ENCODE measurements at regions not wholly inside any gene's neighbourhood (a gene's known extent, or its start where the extent isn't known, plus 50 kb on each side); places are given as distances from the start of the nearest gene placed in this dataset.

DNA sequence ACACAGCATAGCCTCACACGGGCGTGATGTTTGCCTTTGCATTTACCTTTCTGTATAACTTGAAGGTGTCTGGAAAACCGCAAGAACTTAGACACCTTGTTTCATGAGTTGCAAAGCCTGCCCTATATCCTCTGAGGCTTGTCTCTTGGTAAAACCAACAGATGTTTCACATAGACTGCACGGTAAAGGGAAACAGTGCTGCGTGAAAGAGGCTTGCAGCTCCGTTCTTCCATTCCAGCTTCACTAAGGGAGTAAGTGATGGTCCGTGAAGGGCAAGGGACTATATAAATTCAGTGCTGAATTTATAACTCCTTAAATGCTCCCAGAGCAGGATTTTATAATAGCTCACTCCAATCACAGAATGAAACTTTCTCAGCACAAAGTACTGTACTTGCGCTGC lies 360.5 kb downstream of the SOX11 start:
- Mint-ChIP-seq H3K27me3 (ENCODE audit: low read depth) (no peaks in the 10 kb centered on the region), H3K27ac (no peak overlapping the region), H3K36me3 (ENCODE audit: low read depth) (no peaks in the 10 kb centered on the region), H3K4me3 (no peak overlapping the region), H3K4me1 (ENCODE audit: low read depth) (no peaks in the 10 kb centered on the region), H3K9me3 (peaks cover 10% of the 10 kb centered on the region)
- DNase-seq: no peak
- CTCF ChIA-PET: no interaction called here
- intact Hi-C loops (cut with micrococcal nuclease): no loop called here

DNA sequence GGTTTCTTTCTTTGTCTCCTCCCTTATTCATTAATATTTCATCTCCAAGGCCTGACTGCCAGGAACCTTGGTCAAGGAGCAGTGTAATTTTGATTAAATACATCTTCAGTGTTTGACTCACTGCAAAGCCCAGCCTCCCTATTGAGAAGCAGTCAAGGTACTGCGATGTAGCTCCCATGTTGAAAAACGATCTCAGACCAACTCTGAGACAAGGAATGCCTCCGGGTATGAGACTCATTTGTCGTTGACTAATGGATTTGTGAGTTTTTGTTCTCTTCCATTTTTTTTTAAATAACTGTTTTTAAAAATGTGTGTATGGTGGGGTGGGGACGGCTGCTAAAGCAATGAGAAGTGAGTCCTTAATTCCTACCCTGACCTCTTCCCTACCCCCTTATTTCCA lies 361.6 kb downstream of the SOX11 start:
- H3K4me1 Mint-ChIP-seq (ENCODE audit: low read depth): no peaks in the 10 kb centered on the region
- H3K27me3 Mint-ChIP-seq (ENCODE audit: low read depth): no peaks in the 10 kb centered on the region
- H3K36me3 Mint-ChIP-seq (ENCODE audit: low read depth): no peaks in the 10 kb centered on the region
- DNase-seq: no peak
- intact Hi-C loops (cut with micrococcal nuclease): no loop called here
- no peak overlapping the region for H3K27ac Mint-ChIP-seq
- CTCF ChIA-PET: no interaction called here
- peaks cover 6% of the 10 kb centered on the region for H3K9me3 Mint-ChIP-seq
- H3K4me3 Mint-ChIP-seq: no peak overlapping the region

DNA sequence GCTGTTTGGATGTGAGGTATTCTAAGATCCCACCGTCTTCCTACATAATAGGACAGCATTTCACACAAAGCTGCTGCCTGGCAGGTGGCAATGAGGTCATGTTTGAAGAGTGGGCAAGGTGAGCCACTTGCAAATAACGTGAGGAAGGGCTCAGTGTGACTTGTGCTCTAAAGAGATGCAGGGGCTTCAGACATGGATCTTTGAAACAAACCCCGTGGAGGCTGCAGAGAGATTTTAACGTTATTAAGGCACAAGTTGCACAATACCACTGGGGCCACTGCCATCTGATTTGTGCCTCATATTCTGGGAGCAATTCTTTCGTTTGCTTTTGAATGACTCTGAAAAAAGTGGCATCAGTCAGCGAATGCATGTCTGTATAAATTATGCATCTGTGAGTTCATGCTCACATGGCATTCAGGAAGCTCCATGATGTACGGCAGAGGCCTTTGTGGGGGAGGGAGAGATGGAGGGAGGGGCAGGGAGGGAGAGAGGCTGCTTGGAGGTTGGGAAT lies 362.0 kb downstream of the SOX11 start:
- CTCF ChIA-PET: interaction anchor here (0.6 kb wide), 1 partner anchor 1772 kb away, joined by 3 read pairs; no protein-coding TSS in a partner anchor
- Mint-ChIP-seq H3K27me3 (ENCODE audit: low read depth) (no peaks in the 10 kb centered on the region), H3K36me3 (ENCODE audit: low read depth) (no peaks in the 10 kb centered on the region), H3K4me3 (no peak overlapping the region), H3K27ac (no peak overlapping the region), H3K4me1 (ENCODE audit: low read depth) (no peaks in the 10 kb centered on the region), H3K9me3 (peaks cover 6% of the 10 kb centered on the region)
- DNase-seq: no peak
- intact Hi-C loops (cut with micrococcal nuclease): no loop called here

DNA sequence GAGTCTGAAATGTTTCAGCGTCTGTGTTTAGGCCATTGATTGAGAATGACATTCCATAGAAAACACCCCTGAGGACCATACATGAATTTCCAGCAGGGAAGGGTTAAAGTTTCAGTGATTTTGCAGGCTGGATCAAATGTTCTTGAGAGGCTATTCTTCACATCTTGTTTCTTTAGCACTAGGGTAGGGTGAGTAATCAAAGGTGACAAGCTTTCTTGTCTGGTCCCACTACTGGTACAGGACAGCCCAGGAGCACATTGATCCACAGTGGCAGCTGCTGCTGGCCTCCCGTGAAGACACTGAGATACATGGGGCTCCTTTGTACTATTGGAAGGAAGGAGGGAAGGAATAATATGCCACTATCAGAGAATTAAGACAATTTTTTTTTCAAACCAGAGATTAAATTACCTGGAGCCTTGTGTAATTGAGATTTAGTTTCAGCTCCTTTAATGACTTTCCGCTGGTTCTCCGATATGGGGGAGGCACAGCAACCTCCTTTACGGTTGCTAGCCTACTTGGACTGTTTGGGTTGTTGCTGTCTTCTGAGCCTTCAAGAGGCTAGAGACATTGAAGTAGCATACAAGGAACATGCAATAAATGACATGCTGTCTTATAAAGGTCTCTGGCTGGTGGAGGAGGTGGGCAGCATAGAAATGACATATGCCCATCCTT lies 368.9 kb downstream of the SOX11 start:
- no peak for DNase-seq
- intact Hi-C loops (cut with micrococcal nuclease): no loop called here
- Mint-ChIP-seq H3K27ac (no peak overlapping the region), H3K36me3 (ENCODE audit: low read depth) (no peaks in the 10 kb centered on the region), H3K4me3 (no peak overlapping the region), H3K27me3 (ENCODE audit: low read depth) (peaks cover 3% of the 10 kb centered on the region), H3K9me3 (no peaks in the 10 kb centered on the region), H3K4me1 (ENCODE audit: low read depth) (no peaks in the 10 kb centered on the region)
- CTCF ChIA-PET: interaction anchor here (0.7 kb wide), 1 partner anchor 1042 kb away, joined by 3 read pairs; no protein-coding TSS in a partner anchor

DNA sequence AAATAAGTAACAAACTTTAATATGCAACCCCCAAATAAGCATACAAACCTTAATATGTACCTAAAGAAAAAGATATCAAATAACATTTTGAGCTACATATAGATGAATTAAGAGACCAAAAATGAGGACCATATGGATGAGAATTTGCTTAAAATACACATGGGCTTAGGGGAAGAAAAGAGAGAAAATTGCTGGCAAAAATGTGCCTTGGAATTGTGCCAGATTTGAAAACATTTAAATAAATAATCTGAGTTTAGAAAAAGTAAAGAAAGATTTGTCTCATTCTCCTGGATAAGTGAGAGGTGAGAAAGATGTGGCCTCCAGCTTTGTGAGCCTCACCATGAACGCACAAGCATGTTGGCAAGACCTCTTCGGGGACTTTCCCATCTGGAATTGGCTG lies 372.6 kb downstream of the SOX11 start:
- intact Hi-C loops (cut with micrococcal nuclease): no loop called here
- CTCF ChIA-PET: interaction anchor here (0.7 kb wide), 3 partner anchors 8 to 533 kb away, joined by 3 read pairs; no protein-coding TSS in a partner anchor
- H3K27me3 Mint-ChIP-seq (ENCODE audit: low read depth): peaks cover 3% of the 10 kb centered on the region

DNA sequence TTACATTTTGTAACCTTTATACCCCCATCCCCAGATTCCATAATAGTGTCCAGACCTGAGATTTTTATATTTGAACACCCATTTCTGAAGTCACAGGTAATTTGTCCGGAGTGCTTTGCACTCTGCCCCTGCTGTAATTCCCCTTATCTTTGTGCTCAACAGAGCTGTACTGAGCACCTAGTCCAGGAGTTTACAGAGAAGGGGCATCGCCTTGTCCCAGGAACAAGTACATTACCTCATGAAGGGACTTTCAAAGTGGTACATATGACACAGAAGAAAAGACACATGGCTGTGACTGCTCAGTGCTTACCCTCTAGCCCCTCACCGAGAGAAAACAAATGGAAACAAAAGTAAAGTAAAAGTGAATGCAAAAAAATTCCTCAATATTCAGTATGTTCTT lies 373.5 kb downstream of the SOX11 start:
- Mint-ChIP-seq H3K9me3 (no peaks in the 10 kb centered on the region), H3K27me3 (ENCODE audit: low read depth) (peaks cover 3% of the 10 kb centered on the region), H3K4me1 (ENCODE audit: low read depth) (no peaks in the 10 kb centered on the region), H3K27ac (no peak overlapping the region), H3K36me3 (ENCODE audit: low read depth) (no peaks in the 10 kb centered on the region), H3K4me3 (no peak overlapping the region)
- DNase-seq: no peak
- intact Hi-C loops (cut with micrococcal nuclease): no loop called here
- CTCF ChIA-PET: no interaction called here

More for the DNA sequence above, 372.6 kb downstream of the SOX11 start:
- DNase-seq: no peak
- no peaks in the 10 kb centered on the region for H3K9me3 Mint-ChIP-seq
- no peak overlapping the region for H3K27ac Mint-ChIP-seq
- H3K4me1 Mint-ChIP-seq (ENCODE audit: low read depth): no peaks in the 10 kb centered on the region
- H3K4me3 Mint-ChIP-seq: no peak overlapping the region
- no peaks in the 10 kb centered on the region for H3K36me3 Mint-ChIP-seq (ENCODE audit: low read depth)

DNA sequence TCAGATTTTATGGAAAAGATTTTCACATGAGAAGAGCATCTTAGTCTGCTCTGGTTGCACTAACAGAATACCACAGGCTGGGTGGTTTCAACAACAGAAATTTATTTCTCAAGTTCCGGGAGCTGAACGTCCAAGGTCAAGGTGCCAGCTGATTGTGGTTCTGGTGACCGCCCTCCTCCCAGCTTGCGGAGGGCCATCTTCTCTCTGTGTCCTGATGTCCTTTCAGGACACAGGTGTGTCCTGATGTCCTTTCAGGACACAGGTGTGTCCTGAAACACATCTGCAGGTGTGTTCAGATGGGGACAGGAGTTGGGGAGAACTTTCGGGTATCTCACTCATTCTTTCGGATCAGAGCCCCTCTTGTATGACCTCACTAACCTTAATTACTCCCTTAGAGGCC lies 374.9 kb downstream of the SOX11 start:
- Mint-ChIP-seq H3K27me3 (ENCODE audit: low read depth) (peaks cover 3% of the 10 kb centered on the region), H3K4me1 (ENCODE audit: low read depth) (no peaks in the 10 kb centered on the region), H3K27ac (no peak overlapping the region), H3K4me3 (no peak overlapping the region), H3K36me3 (ENCODE audit: low read depth) (no peaks in the 10 kb centered on the region), H3K9me3 (no peaks in the 10 kb centered on the region)
- intact Hi-C loops (cut with micrococcal nuclease): no loop called here
- DNase-seq: no peak
- CTCF ChIA-PET: no interaction called here

DNA sequence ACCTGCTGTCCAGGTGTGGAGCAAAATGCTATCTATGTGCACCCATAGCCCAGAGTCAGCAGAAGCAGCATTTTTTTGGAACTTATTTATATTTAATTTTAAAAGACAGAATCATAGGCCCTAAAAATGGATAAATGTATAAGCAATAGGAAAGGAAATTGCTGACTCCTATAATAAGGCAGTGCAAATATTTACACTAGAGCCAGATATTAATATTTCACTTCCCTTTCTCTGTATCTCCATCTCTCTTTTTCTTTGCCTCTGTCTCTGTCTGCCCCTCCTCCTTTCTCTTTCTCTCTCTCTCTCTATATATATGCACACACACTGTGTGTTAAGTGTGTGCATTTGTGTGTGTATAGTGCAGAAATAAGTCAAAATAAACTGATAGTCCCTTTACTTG lies 375.6 kb downstream of the SOX11 start:
- Mint-ChIP-seq H3K4me1 (ENCODE audit: low read depth) (no peaks in the 10 kb centered on the region), H3K9me3 (no peaks in the 10 kb centered on the region), H3K36me3 (ENCODE audit: low read depth) (no peaks in the 10 kb centered on the region), H3K27me3 (ENCODE audit: low read depth) (no peaks in the 10 kb centered on the region), H3K27ac (no peak overlapping the region), H3K4me3 (no peak overlapping the region)
- CTCF ChIA-PET: no interaction called here
- intact Hi-C loops (cut with micrococcal nuclease): no loop called here
- no peak for DNase-seq

DNA sequence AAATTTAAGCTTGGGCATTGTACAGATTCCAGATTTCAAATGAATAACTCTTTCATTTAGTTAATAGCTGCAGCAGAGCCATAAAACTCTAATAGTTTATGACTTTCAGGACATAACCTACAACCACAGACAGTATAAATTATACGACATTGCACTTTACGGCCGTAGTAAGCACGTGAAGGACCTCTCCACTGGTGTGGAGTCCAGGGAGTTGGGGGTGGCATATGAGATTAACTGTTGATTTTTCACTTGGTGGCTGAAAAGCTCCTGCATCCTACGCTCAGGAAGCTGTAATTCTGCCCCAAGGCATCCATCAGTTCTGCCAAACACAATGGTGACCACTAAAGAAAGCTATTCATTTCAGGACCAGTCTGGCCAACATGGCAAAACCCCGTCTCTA lies 376.2 kb downstream of the SOX11 start:
- no peak overlapping the region for H3K4me3 Mint-ChIP-seq
- intact Hi-C loops (cut with micrococcal nuclease): no loop called here
- no peaks in the 10 kb centered on the region for H3K9me3 Mint-ChIP-seq
- no peaks in the 10 kb centered on the region for H3K36me3 Mint-ChIP-seq (ENCODE audit: low read depth)
- CTCF ChIA-PET: no interaction called here
- no peak overlapping the region for H3K27ac Mint-ChIP-seq
- H3K4me1 Mint-ChIP-seq (ENCODE audit: low read depth): no peaks in the 10 kb centered on the region
- no peaks in the 10 kb centered on the region for H3K27me3 Mint-ChIP-seq (ENCODE audit: low read depth)
- DNase-seq: no peak

DNA sequence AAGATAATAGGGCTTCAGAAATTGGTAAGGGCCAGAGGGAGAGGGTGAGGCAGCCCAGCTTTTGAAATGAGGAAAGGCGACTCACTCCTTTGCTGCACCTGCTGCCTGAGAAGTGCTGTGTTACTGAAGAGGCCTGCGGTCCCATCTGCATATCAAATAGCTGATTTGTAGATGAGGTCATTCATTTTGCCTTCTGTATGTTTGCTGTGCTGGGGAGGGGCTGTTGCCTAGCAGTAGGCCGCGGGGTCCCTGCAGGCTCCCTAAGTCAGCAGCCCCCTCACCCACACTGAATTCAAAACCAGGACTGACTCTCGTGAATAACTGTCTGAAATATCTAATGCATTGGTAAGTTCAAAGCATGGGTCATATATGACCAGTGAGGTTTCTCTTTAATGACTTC lies 377.2 kb downstream of the SOX11 start:
- H3K27me3 Mint-ChIP-seq (ENCODE audit: low read depth): no peaks in the 10 kb centered on the region
- H3K4me1 Mint-ChIP-seq (ENCODE audit: low read depth): no peaks in the 10 kb centered on the region
- intact Hi-C loops (cut with micrococcal nuclease): no loop called here

DNA sequence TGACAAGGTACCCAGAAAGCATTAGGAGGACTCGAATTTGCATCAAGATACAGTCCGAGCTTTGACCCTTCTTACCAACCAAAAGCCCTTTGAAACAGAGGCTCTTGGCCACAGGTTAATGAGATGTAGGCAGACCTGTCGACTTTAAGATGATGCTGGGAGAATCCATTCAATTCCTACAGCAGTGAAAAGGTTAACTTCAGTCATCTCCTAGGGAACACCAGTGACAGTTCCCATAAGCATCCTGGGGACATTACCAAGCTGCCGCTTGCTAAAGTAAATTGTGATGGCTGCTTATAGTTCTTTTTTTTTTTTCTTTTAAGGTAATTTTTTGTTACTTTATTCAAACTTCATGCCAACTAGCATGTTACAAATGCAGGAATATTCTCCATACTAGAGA lies 379.3 kb downstream of the SOX11 start:
- Mint-ChIP-seq H3K4me1 (ENCODE audit: low read depth) (no peaks in the 10 kb centered on the region), H3K27ac (no peak overlapping the region), H3K4me3 (no peak overlapping the region), H3K27me3 (ENCODE audit: low read depth) (no peaks in the 10 kb centered on the region), H3K36me3 (ENCODE audit: low read depth) (no peaks in the 10 kb centered on the region), H3K9me3 (no peaks in the 10 kb centered on the region)
- CTCF ChIA-PET: no interaction called here
- intact Hi-C loops (cut with micrococcal nuclease): no loop called here
- no peak for DNase-seq

More for the DNA sequence above, 377.2 kb downstream of the SOX11 start:
- H3K36me3 Mint-ChIP-seq (ENCODE audit: low read depth): no peaks in the 10 kb centered on the region
- H3K4me3 Mint-ChIP-seq: no peak overlapping the region
- no peak overlapping the region for H3K27ac Mint-ChIP-seq
- H3K9me3 Mint-ChIP-seq: no peaks in the 10 kb centered on the region
- no peak for DNase-seq
- CTCF ChIA-PET: interaction anchor here (0.6 kb wide), 1 partner anchor 170 kb away, joined by 3 read pairs; no protein-coding TSS in a partner anchor

DNA sequence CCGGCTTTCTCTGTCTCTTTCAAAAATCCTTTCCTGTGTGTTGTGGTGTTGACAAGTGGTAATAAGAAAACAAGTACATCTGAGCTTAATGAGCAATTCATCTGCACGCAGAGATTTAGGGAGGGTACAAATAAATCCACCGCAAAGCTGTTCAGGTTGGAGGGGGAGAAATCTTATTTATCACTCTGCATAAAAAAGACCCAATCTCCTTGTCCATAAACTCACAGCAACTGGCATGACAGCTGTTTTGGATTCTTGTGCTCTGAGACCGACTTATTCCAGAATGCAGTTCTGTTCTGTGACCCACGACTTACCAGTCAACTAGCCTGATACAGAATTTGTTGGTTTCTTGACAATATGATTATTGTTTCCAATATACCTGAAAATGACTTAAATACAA lies 380.1 kb downstream of the SOX11 start:
- no peak for DNase-seq
- CTCF ChIA-PET: no interaction called here
- Mint-ChIP-seq H3K27me3 (ENCODE audit: low read depth) (no peaks in the 10 kb centered on the region), H3K4me3 (no peak overlapping the region), H3K27ac (no peak overlapping the region), H3K9me3 (no peaks in the 10 kb centered on the region), H3K4me1 (ENCODE audit: low read depth) (no peaks in the 10 kb centered on the region), H3K36me3 (ENCODE audit: low read depth) (no peaks in the 10 kb centered on the region)
- intact Hi-C loops (cut with micrococcal nuclease): no loop called here

DNA sequence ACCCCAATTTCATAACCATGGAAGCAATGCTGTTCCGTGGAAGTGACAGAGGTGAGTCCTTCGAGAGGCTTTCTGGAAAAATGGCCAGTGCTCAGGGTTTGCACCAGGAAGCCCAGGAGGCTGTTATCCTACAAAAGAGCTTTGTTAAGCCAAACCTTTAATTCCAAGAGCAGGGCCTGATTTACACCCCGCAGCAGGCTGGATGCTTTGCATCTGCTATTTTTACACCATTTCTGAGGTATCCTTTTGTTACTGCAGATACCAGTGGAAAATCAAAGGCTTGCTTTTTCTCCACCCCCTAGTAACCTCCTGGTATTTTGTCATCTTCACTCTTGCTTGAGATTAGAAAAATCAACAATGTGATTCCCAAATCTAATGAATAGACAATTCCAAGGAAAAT lies 380.6 kb downstream of the SOX11 start:
- intact Hi-C loops (cut with micrococcal nuclease): no loop called here
- H3K27ac Mint-ChIP-seq: no peak overlapping the region
- CTCF ChIA-PET: no interaction called here
- H3K4me1 Mint-ChIP-seq (ENCODE audit: low read depth): no peaks in the 10 kb centered on the region
- no peaks in the 10 kb centered on the region for H3K36me3 Mint-ChIP-seq (ENCODE audit: low read depth)
- no peak overlapping the region for H3K4me3 Mint-ChIP-seq
- H3K9me3 Mint-ChIP-seq: no peaks in the 10 kb centered on the region
- DNase-seq: no peak
- no peaks in the 10 kb centered on the region for H3K27me3 Mint-ChIP-seq (ENCODE audit: low read depth)

Data from activated naive CD4-positive, alpha-beta T cell treated with anti-CD3 and anti-CD28 coated beads for 36 hours (primary cell).